HEK293 (cell line): ENCODE measurements at regions not wholly inside any gene's neighbourhood (a gene's known extent, or its start where the extent isn't known, plus 50 kb on each side); places are given as distances from the start of the nearest gene placed in this dataset.

Experiments used
- CTCF ChIA-PET: fragments of 350-600 bp; formaldehyde crosslinking; extraction: SDS; loops from one replicate; lab custom pipeline; 2021; ENCODE audit warnings: antibody characterized with exemption; lab: Yijun Ruan, JAX
- POLR2A ChIA-PET: fragments of 300-600 bp; formaldehyde crosslinking; extraction: SDS; loops from one replicate; lab custom pipeline; 2020; ENCODE audit warnings: antibody characterized with exemption, inconsistent platforms; lab: Yijun Ruan, JAX
- H3K27ac ChIP-seq: fragments of 200-500 bp; sonication (Bioruptor generic); 2 replicates; pipeline ENCODE4 v1.5.1; 2014; ENCODE audit warnings: low read depth, low read length, control low read depth, inconsistent platforms; ENCODE audit errors: extremely low read depth
- H3K36me3 ChIP-seq, 2 experiments: fragments of 200-500 bp in 1 of 2; sonication (Bioruptor generic) in 1 of 2; 1 replicate in 1 of 2; 2 replicates in 1 of 2; pipeline ENCODE4 v1.5.1; 2014 to 2017; ENCODE audit warnings: inconsistent platforms in 2 of 2, low read length in 2 of 2; ENCODE audit not compliant: control insufficient read depth in 2 of 2, insufficient read depth in 1 of 2
- H3K4me1 ChIP-seq: fragments of 200-500 bp; sonication (Bioruptor generic); 2 replicates; pipeline ENCODE4 v1.5.1; 2014; ENCODE audit warnings: mild to moderate bottlenecking, low read length, inconsistent platforms; ENCODE audit not compliant: control insufficient read depth, insufficient read depth
- H3K4me3 ChIP-seq: 2 replicates; pipeline ENCODE4 v1.5.1; 2011; ENCODE audit warnings: low read depth, mild to moderate bottlenecking, control low read depth, low read length, moderate library complexity
- H3K9me3 ChIP-seq: fragments of 200-500 bp; sonication (Bioruptor generic); 2 replicates; pipeline ENCODE4 v1.5.1; 2014; ENCODE audit warnings: low read depth, low read length, inconsistent platforms; ENCODE audit not compliant: control insufficient read depth, insufficient read depth
- HOXD13 ChIP-seq: sonication (generic); formaldehyde crosslinking; IDR thresholded peaks from 2 replicates; pipeline ENCODE4 v1.8.0; 2022; ENCODE audit warnings: missing genetic modification reagents, borderline replicate concordance
- OSR2 ChIP-seq: fragments of 450-650 bp; formaldehyde crosslinking; IDR thresholded peaks from 2 replicates; pipeline ENCODE4 v1.5.1; 2016; ENCODE audit warnings: missing biosample characterization, missing genetic modification characterization
- PATZ1 ChIP-seq: fragments of 450-650 bp; formaldehyde crosslinking; IDR thresholded peaks from 2 replicates; pipeline ENCODE4 v1.5.1; 2016; ENCODE audit warnings: missing biosample characterization, missing genetic modification characterization
- PRDM2 ChIP-seq: fragments of 450-650 bp; formaldehyde crosslinking; IDR thresholded peaks from 2 replicates; pipeline ENCODE4 v1.5.1; 2016; ENCODE audit warnings: missing biosample characterization, missing genetic modification characterization, borderline replicate concordance
- YY1 ChIP-seq: fragments of 450-650 bp; formaldehyde crosslinking; IDR thresholded peaks from 2 replicates; pipeline ENCODE4 v1.5.1; 2018; ENCODE audit warnings: missing biosample characterization, missing genetic modification characterization
- ZBTB11 ChIP-seq: fragments of 450-650 bp; formaldehyde crosslinking; conservative IDR thresholded peaks from 2 replicates; pipeline ENCODE4 v1.5.1; 2016; ENCODE audit warnings: low read depth, missing biosample characterization, missing genetic modification characterization
- ZBTB26 ChIP-seq: fragments of 450-650 bp; formaldehyde crosslinking; optimal IDR thresholded peaks from 2 replicates; pipeline ENCODE3; 2016; ENCODE audit warnings: missing biosample characterization, mild to moderate bottlenecking, missing genetic modification characterization
- ZNF121 ChIP-seq: fragments of 450-650 bp; formaldehyde crosslinking; IDR thresholded peaks from 2 replicates; pipeline ENCODE4 v1.5.1; 2016; ENCODE audit warnings: missing biosample characterization, missing genetic modification characterization
- ZNF157 ChIP-seq: fragments of 450-650 bp; formaldehyde crosslinking; IDR thresholded peaks from 2 replicates; pipeline ENCODE4 v1.5.1; 2016; ENCODE audit warnings: missing biosample characterization, missing genetic modification characterization
- ZNF184 ChIP-seq: fragments of 450-650 bp; IDR thresholded peaks from 2 replicates; pipeline ENCODE4 v1.5.1; 2018; ENCODE audit warnings: missing biosample characterization, mild to moderate bottlenecking, missing genetic modification characterization
- ZNF19 ChIP-seq: fragments of 450-650 bp; formaldehyde crosslinking; IDR thresholded peaks from 2 replicates; pipeline ENCODE4; 2016; ENCODE audit warnings: missing biosample characterization, missing genetic modification characterization, low read depth
- ZNF302 ChIP-seq: fragments of 450-650 bp; formaldehyde crosslinking; IDR thresholded peaks from 2 replicates; pipeline ENCODE4 v1.5.1; 2016; ENCODE audit warnings: missing biosample characterization, missing genetic modification characterization, low read depth
- ZNF354C ChIP-seq: fragments of 450-650 bp; formaldehyde crosslinking; IDR thresholded peaks from 2 replicates; pipeline ENCODE4 v1.5.1; 2016; ENCODE audit warnings: missing biosample characterization, missing genetic modification characterization, low read depth, borderline replicate concordance
- ZNF488 ChIP-seq: fragments of 450-650 bp; formaldehyde crosslinking; IDR thresholded peaks from 2 replicates; pipeline ENCODE4 v1.5.1; 2016; ENCODE audit warnings: missing biosample characterization, missing genetic modification characterization
- ZNF596 ChIP-seq: fragments of 450-650 bp; IDR thresholded peaks from 2 replicates; pipeline ENCODE4 v1.5.0; 2018; ENCODE audit warnings: missing biosample characterization, mild to moderate bottlenecking, missing genetic modification characterization, moderate library complexity
- ZNF623 ChIP-seq: fragments of 450-650 bp; formaldehyde crosslinking; IDR thresholded peaks from 2 replicates; pipeline ENCODE4 v1.5.1; 2016; ENCODE audit warnings: missing biosample characterization, missing genetic modification characterization
- ZNF626 ChIP-seq: fragments of 450-650 bp; sonication (Bioruptor Pico); formaldehyde crosslinking; IDR thresholded peaks from 2 replicates; pipeline ENCODE4 v1.5.1; 2018; ENCODE audit warnings: missing biosample characterization, missing genetic modification characterization, inconsistent platforms
- ZNF785 ChIP-seq: fragments of 450-650 bp; formaldehyde crosslinking; IDR thresholded peaks from 2 replicates; pipeline ENCODE4 v1.5.1; 2016; ENCODE audit warnings: missing biosample characterization, missing genetic modification characterization
- ZNF792 ChIP-seq: fragments of 450-650 bp; formaldehyde crosslinking; IDR thresholded peaks from 2 replicates; pipeline ENCODE4 v1.5.1; 2016; ENCODE audit warnings: missing biosample characterization, missing genetic modification characterization

- H3K4me3 ChIP-seq, result no peak overlapping the region
- ChIA-PET CTCF (no interaction called here), POLR2A (no interaction called here)
- no peaks in the 10 kb centered on the region for H3K9me3 ChIP-seq
- TF ChIP-seq YY1 (no peak), ZBTB26 (tag by site-specific recombination) (no peak), ZNF792 (tag by site-specific recombination) (no peak), ZNF626 (tag by site-specific recombination) (no peak), ZNF302 (tag by site-specific recombination) (no peak), ZNF785 (tag by site-specific recombination) (no peak), ZNF488 (no peak), PATZ1 (tag by site-specific recombination) (no peak), ZNF157 (tag by site-specific recombination) (no peak), ZNF623 (tag by site-specific recombination) (no peak), HOXD13 (CRISPR knock-in tag) (no peak), ZNF354C (tag by site-specific recombination) (no peak), ZNF596 (tag by site-specific recombination) (no peak), ZNF19 (no peak), OSR2 (tag by site-specific recombination) (no peak), ZNF184 (tag by site-specific recombination) (no peak), PRDM2 (tag by site-specific recombination) (no peak), ZBTB11 (tag by site-specific recombination) (no peak), ZNF121 (tag by site-specific recombination) (no peak)
- no peaks in the 10 kb centered on the region for H3K36me3 ChIP-seq
- H3K4me1 ChIP-seq, result no peaks in the 10 kb centered on the region
- no peak overlapping the region for H3K27ac ChIP-seq
Observed at GRCh38 chr2:129734343-129735034, 245.0 kb upstream of the RAB6C start.
